ENCODE measurements at regions not wholly inside any gene's neighbourhood (a gene's known extent, or its start where the extent isn't known, plus 50 kb on each side); places are given as distances from the start of the nearest gene placed in this dataset.

GRCh38 chr11:37320921-37321320, 722.9 kb upstream of the RAG2 start:
- no peaks in the 10 kb centered on the region for H3K36me3 ChIP-seq (ENCODE audit: control insufficient read depth, insufficient read depth, low read length)
- TF ChIP-seq, protein P1, sequence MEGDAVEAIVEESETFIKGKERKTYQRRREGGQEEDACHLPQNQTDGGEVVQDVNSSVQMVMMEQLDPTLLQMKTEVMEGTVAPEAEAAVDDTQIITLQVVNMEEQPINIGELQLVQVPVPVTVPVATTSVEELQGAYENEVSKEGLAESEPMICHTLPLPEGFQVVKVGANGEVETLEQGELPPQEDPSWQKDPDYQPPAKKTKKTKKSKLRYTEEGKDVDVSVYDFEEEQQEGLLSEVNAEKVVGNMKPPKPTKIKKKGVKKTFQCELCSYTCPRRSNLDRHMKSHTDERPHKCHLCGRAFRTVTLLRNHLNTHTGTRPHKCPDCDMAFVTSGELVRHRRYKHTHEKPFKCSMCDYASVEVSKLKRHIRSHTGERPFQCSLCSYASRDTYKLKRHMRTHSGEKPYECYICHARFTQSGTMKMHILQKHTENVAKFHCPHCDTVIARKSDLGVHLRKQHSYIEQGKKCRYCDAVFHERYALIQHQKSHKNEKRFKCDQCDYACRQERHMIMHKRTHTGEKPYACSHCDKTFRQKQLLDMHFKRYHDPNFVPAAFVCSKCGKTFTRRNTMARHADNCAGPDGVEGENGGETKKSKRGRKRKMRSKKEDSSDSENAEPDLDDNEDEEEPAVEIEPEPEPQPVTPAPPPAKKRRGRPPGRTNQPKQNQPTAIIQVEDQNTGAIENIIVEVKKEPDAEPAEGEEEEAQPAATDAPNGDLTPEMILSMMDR (conservative IDR thresholded peaks at IDR 0.05) = no peak
- Mint-ChIP-seq H3K27ac (no peak overlapping the region), H3K27me3 (ENCODE audit: insufficient read depth) (peaks cover 3% of the 10 kb centered on the region), H3K36me3 (ENCODE audit: low read depth) (no peaks in the 10 kb centered on the region), H3K9me3 (no peaks in the 10 kb centered on the region), H3K4me3 (no peak overlapping the region), H3K4me1 (no peaks in the 10 kb centered on the region)
- H3K9ac ChIP-seq (ENCODE audit: extremely low read depth, low read length, poor library complexity, severe bottlenecking) = no peak overlapping the region
- H3K27me3 ChIP-seq (ENCODE audit: control insufficient read depth, insufficient read depth, low read length, poor library complexity, severe bottlenecking) = no peaks in the 10 kb centered on the region
- no peak overlapping the region for H3K4me3 ChIP-seq (ENCODE audit: low read length)
- no peaks in the 10 kb centered on the region for H3K9me3 ChIP-seq (ENCODE audit: control insufficient read depth, low read length)
- H3K4me1 ChIP-seq (ENCODE audit: control insufficient read depth, insufficient read depth, low read length) = no peaks in the 10 kb centered on the region
- H3K27ac ChIP-seq (ENCODE audit: low read depth, low read length) = no peak overlapping the region
- no peak for DNase-seq

GRCh38 chr11:37317803-37318202, 719.8 kb upstream of the RAG2 start:
- Histone ChIP-seq H3K4me1 (ENCODE audit: control insufficient read depth, insufficient read depth, low read length) (no peaks in the 10 kb centered on the region), H3K4me3 (ENCODE audit: low read length) (no peak overlapping the region), H3K27me3 (ENCODE audit: control insufficient read depth, insufficient read depth, low read length, poor library complexity, severe bottlenecking) (no peaks in the 10 kb centered on the region), H3K9me3 (ENCODE audit: control insufficient read depth, low read length) (no peaks in the 10 kb centered on the region), H3K27ac (ENCODE audit: low read depth, low read length) (no peak overlapping the region), H3K36me3 (ENCODE audit: control insufficient read depth, insufficient read depth, low read length) (no peaks in the 10 kb centered on the region), H3K9ac (ENCODE audit: extremely low read depth, low read length, poor library complexity, severe bottlenecking) (no peak overlapping the region)
- Mint-ChIP-seq H3K9me3 (no peaks in the 10 kb centered on the region), H3K36me3 (ENCODE audit: low read depth) (no peaks in the 10 kb centered on the region), H3K27me3 (ENCODE audit: insufficient read depth) (no peaks in the 10 kb centered on the region), H3K4me1 (no peaks in the 10 kb centered on the region), H3K4me3 (no peak overlapping the region), H3K27ac (no peak overlapping the region)
- TF ChIP-seq, protein P1 (conservative IDR thresholded peaks at IDR 0.05) = no peak
- no peak for DNase-seq
- WGBS, 2 experiments (ENCODE audit: insufficient coverage in 1 of 2, insufficient read length in 1 of 2) = no CpG with 5 or more reads among the region's 1 CpG

DNA sequence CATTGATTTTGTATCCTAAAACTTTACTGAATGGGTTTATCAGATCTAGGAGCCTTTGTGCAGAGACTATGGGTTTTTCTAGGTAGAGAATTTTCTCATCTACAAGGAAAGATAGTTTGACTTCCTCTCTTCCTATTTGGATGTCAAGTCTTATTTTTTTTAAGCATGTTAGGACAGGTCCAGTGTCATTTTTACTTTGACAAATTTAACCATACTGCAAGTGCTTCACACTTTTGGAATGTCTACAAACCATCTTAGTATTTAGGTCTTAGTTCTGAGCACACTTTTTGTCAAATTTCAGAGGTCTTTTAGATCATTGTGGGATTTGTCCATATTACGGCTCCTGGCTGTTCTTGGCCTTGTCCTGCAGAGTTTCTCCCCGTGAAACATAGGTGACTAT, 715.2 kb upstream of the RAG2 start:
- TF ChIP-seq, protein P1 (conservative IDR thresholded peaks at IDR 0.05) = no peak

More for the DNA sequence above, 715.2 kb upstream of the RAG2 start:
- DNase-seq = no peak
- Mint-ChIP-seq H3K4me1 (no peaks in the 10 kb centered on the region), H3K4me3 (no peak overlapping the region), H3K27me3 (ENCODE audit: insufficient read depth) (no peaks in the 10 kb centered on the region), H3K36me3 (ENCODE audit: low read depth) (no peaks in the 10 kb centered on the region), H3K27ac (no peak overlapping the region), H3K9me3 (peaks cover 4% of the 10 kb centered on the region)
- H3K9ac ChIP-seq (ENCODE audit: extremely low read depth, low read length, poor library complexity, severe bottlenecking) = no peak overlapping the region
- H3K9me3 ChIP-seq (ENCODE audit: control insufficient read depth, low read length) = peaks cover 4% of the 10 kb centered on the region
- H3K27me3 ChIP-seq (ENCODE audit: control insufficient read depth, insufficient read depth, low read length, poor library complexity, severe bottlenecking) = no peaks in the 10 kb centered on the region
- WGBS, 2 experiments (ENCODE audit: insufficient coverage in 1 of 2, insufficient read length in 1 of 2) = 87% methylated on average over 2 of the region's 2 CpGs; no CpG with 5 or more reads in 1 of the 2 experiments
- no peaks in the 10 kb centered on the region for H3K36me3 ChIP-seq (ENCODE audit: control insufficient read depth, insufficient read depth, low read length)
- H3K4me1 ChIP-seq (ENCODE audit: control insufficient read depth, insufficient read depth, low read length) = no peaks in the 10 kb centered on the region
- no peak overlapping the region for H3K4me3 ChIP-seq (ENCODE audit: low read length)
- H3K27ac ChIP-seq (ENCODE audit: low read depth, low read length) = no peak overlapping the region
